AG04449 (cell line): ENCODE measurements at regions not wholly inside any gene's neighbourhood (a gene's known extent, or its start where the extent isn't known, plus 50 kb on each side); places are given as distances from the start of the nearest gene placed in this dataset.
A peak's percentile ranks its signal among the peaks of the same experiment; 100 is the strongest.

Experiments
- CTCF ChIA-PET: fragments of 350-600 bp; formaldehyde crosslinking; extraction: SDS; loops from one replicate; lab custom pipeline; 2021; ENCODE audit warnings: antibody characterized with exemption; lab: Yijun Ruan, JAX
- POLR2A ChIA-PET: fragments of 400-600, 350-600 bp; formaldehyde crosslinking; extraction: SDS; loops from one replicate; lab custom pipeline; 2020; ENCODE audit warnings: antibody characterized with exemption, inconsistent platforms; lab: Yijun Ruan, JAX
- DNase-seq: peaks from one replicate; pipeline ENCODE4 v3.0.0-alpha.2; 2010; ENCODE audit warnings: low read depth, low spot score
- H3K4me3 ChIP-seq: 2 replicates; pipeline ENCODE4 v1.5.1; 2011; ENCODE audit warnings: low read depth, mild to moderate bottlenecking, control low read depth, low read length
- TF ChIP-seq, protein P1 (sequence below): IDR thresholded peaks from one replicate; pipeline ENCODE4 v1.5.1; 2011; ENCODE audit warnings: mild to moderate bottlenecking, moderate library complexity, low read length, control low read depth, inconsistent platforms; ENCODE audit not compliant: insufficient read depth; ENCODE audit errors: missing control alignments

DNA sequence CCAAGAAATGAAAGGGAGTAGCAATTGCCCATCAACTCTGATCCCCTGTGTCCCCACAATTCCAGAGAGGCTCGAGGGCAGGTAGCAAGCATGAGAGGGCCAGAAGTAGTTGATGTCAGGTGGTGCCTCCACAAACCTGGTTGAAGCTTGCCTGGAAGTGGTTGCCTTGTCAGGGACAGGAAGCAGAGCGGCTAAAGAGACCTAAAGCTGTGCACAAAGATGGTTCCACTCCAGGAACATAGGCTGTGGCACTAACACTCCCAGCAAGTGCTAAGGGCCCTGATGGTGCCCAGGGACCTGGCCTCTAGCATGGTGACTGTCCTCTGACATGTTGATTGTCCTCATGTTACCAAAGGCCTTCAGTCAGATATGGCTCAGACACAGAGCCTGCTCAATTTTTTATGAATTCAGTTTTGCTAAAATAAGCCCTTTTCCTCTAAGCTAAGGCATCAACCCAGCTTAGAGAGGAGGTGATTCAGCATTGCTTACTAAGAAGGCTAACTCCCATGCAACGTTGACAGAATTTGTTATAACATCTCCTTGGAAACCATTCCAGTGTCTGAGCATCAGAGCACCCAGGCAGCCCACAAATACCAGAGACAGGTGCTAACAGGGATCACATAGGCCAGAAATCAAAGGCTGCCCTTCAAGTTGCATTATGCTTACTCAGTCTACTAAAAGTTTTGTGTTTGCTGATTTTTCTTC is 196.3 kb upstream of the ARHGAP20 start:
- H3K4me3 ChIP-seq = no peak overlapping the region
- ChIA-PET CTCF (no interaction called here), POLR2A (no interaction called here)
- TF ChIP-seq, protein P1, sequence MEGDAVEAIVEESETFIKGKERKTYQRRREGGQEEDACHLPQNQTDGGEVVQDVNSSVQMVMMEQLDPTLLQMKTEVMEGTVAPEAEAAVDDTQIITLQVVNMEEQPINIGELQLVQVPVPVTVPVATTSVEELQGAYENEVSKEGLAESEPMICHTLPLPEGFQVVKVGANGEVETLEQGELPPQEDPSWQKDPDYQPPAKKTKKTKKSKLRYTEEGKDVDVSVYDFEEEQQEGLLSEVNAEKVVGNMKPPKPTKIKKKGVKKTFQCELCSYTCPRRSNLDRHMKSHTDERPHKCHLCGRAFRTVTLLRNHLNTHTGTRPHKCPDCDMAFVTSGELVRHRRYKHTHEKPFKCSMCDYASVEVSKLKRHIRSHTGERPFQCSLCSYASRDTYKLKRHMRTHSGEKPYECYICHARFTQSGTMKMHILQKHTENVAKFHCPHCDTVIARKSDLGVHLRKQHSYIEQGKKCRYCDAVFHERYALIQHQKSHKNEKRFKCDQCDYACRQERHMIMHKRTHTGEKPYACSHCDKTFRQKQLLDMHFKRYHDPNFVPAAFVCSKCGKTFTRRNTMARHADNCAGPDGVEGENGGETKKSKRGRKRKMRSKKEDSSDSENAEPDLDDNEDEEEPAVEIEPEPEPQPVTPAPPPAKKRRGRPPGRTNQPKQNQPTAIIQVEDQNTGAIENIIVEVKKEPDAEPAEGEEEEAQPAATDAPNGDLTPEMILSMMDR = no peak
- peak; percentile 31 for DNase-seq

DNA sequence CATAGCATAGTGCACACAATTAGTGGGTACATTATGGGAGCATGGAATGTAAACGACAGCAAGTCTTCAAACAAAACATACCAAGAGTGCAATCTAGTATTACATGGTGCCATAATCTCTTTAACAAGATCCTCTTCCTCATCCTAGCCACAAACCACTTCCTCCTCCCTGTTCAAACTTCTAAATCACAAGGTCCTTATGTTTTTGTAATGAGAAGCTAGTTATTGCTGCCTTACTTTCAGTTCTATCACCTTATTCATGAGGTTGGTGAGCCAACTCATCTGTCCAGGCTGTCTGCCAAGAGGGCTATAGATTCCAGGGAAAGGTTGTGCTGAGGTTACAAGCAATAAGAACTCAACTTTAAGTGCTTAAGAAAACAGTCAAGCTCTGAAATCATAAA is 195.4 kb upstream of the ARHGAP20 start:
- no peak overlapping the region for H3K4me3 ChIP-seq
- POLR2A ChIA-PET = no interaction called here
- CTCF ChIA-PET = no interaction called here
- peak; percentile 60 for DNase-seq
- TF ChIP-seq, protein P1 = no peak

DNA sequence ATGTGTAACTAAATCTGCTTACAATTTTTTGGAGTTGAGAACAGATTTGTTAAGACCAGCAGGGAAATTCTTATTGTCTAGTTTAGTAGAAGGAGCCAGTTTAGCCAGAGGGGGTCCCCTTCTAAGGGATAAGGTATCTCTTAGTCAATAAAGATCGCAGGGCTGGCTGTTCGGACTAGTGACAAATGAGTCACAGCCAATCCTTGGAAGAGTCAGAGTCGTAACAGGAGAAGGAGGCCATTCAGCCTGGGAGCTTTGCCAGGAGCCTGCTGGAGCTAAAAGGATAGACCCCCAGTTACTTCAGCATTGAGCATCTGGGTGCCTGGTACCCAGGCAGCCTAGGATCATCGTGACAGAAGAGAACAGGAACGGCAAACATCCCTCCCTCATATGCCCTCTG is 191.6 kb upstream of the ARHGAP20 start:
- no peak for DNase-seq
- CTCF ChIA-PET = no interaction called here
- POLR2A ChIA-PET = no interaction called here
- TF ChIP-seq, protein P1 = no peak
- no peak overlapping the region for H3K4me3 ChIP-seq

DNA sequence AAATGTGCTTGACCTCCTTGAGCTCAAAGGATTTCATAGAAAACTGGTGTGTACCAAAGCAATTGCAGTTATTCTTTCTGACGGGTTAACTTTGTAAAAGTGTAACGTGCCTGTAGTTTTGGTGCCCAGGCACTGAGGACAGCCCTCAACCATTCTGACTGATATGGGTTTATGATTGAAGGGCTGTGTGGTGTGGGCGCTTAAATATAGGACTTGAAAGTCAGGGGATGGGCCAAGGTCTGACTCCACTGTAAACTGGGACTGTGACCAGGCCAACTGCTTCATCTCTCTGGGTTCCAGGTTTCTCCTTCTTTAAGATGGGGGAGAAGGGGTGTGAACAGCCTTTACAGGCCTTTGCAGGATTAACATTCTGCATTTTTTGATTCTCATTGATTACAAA is 191.1 kb upstream of the ARHGAP20 start:
- ChIA-PET CTCF (no interaction called here), POLR2A (no interaction called here)
- no peak overlapping the region for H3K4me3 ChIP-seq
- TF ChIP-seq, protein P1 = no peak
- no peak for DNase-seq

DNA sequence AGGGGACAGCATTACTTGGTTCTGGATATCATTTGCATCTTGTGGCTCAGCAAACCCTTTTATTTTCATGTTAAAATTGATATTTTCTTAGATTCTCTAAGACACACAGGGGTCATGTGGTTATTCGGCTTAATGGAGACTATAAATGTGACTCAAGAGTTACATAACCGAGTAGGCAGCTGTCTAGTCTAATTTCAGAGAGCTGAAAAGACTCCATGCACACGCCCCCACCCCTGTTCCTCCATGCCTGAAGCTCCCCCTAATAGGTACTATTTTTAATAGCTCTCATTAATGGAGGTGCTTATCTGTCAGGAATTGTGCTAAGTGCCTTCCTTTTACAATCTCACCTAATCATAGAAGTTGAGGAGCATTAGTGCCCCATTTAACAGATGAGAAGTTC is 189.2 kb upstream of the ARHGAP20 start:
- ChIA-PET CTCF (no interaction called here), POLR2A (no interaction called here)
- TF ChIP-seq, protein P1 = no peak
- no peak overlapping the region for H3K4me3 ChIP-seq
- DNase-seq = no peak

DNA sequence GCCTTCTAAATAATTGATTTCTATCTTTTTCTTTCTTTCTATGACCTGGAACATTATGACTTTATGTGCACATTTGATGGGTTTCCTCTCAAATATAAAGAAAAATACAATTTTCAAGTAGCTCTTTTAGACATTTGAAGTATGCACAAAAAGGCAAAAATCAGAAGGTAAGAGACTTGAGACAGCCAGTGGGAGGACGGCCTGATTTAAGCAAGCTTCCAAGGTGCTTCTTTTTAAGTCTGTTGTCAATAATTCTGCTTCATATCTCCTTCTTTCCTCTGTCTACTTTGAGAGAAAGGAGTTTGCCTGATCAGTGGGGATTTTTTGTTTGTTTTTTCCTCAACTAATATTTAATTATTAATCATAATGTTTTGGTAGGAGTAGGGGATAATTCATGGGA is 188.2 kb upstream of the ARHGAP20 start:
- ChIA-PET POLR2A (no interaction called here), CTCF (no interaction called here)
- no peak for DNase-seq
- TF ChIP-seq, protein P1 = no peak
- H3K4me3 ChIP-seq = no peak overlapping the region
